DND-41 (cell line): ENCODE measurements at regions not wholly inside any gene's neighbourhood (a gene's known extent, or its start where the extent isn't known, plus 50 kb on each side); places are given as distances from the start of the nearest gene placed in this dataset.

Experiments used
- EZH2 ChIP-seq: IDR thresholded peaks from 3 replicates; pipeline ENCODE4 v1.6.1; 2012; ENCODE audit warnings: borderline replicate concordance, low read depth, mild to moderate bottlenecking, moderate library complexity, low read length, inconsistent platforms; ENCODE audit not compliant: severe bottlenecking
- TF ChIP-seq, protein P1 (sequence below): IDR thresholded peaks from 2 replicates; pipeline ENCODE4 v1.5.1; 2012; ENCODE audit warnings: borderline replicate concordance, low read length, moderate library complexity, mild to moderate bottlenecking; ENCODE audit not compliant: poor library complexity, severe bottlenecking; ENCODE audit errors: extremely low read depth

DNA sequence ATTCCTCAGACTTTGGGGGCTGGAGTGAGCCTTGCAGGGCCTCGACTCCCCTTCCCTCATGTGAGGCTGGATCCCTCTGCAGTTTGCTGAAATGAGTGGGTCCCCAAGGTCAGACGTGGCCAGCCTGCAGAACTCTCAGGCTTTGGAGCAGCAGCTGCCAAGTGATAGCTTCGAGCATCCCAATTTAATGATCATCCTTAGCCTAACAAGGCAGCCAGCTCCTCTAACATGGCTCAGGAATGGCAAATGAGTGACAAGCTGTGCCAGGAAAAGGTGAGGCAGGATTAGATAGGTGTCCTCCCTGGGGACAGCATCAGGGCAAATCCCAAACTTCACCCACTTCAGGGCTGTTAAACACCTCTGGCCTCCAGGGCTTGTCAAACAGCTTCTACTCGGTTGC is 130.7 kb upstream of the PWP1 start:
- TF ChIP-seq, protein P1, sequence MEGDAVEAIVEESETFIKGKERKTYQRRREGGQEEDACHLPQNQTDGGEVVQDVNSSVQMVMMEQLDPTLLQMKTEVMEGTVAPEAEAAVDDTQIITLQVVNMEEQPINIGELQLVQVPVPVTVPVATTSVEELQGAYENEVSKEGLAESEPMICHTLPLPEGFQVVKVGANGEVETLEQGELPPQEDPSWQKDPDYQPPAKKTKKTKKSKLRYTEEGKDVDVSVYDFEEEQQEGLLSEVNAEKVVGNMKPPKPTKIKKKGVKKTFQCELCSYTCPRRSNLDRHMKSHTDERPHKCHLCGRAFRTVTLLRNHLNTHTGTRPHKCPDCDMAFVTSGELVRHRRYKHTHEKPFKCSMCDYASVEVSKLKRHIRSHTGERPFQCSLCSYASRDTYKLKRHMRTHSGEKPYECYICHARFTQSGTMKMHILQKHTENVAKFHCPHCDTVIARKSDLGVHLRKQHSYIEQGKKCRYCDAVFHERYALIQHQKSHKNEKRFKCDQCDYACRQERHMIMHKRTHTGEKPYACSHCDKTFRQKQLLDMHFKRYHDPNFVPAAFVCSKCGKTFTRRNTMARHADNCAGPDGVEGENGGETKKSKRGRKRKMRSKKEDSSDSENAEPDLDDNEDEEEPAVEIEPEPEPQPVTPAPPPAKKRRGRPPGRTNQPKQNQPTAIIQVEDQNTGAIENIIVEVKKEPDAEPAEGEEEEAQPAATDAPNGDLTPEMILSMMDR = no peak
- no peak for TF ChIP-seq EZH2
